Endothelial cell of umbilical vein (primary cell): ENCODE measurements at regions not wholly inside any gene's neighbourhood (a gene's known extent, or its start where the extent isn't known, plus 50 kb on each side); places are given as distances from the start of the nearest gene placed in this dataset.

ENCODE experiments used
- CTCF ChIP-seq, 2 donors: IDR thresholded peaks; 1 replicate in 1 of 2; 2 replicates in 1 of 2; pipeline ENCODE4 v1.5.1; 2011; ENCODE audit warnings: low read length in 2 of 2, mild to moderate bottlenecking in 2 of 2, moderate library complexity in 2 of 2, control low read depth in 1 of 2, inconsistent platforms in 1 of 2, low read depth in 1 of 2; ENCODE audit not compliant: insufficient read depth in 1 of 2; ENCODE audit errors: extremely low read depth in 1 of 2
- EZH2 ChIP-seq: IDR thresholded peaks from 2 replicates; pipeline ENCODE4 v1.6.1; 2012; ENCODE audit warnings: borderline replicate concordance, low read depth, mild to moderate bottlenecking, moderate library complexity, low read length, inconsistent platforms; ENCODE audit not compliant: severe bottlenecking
- FOS ChIP-seq: IDR thresholded peaks from 2 replicates; pipeline ENCODE4 v1.6.1; 2011; ENCODE audit warnings: mild to moderate bottlenecking, low read length, moderate library complexity, borderline replicate concordance; ENCODE audit not compliant: insufficient read depth
- GATA2 ChIP-seq: IDR thresholded peaks from 2 replicates; pipeline ENCODE4 v1.7.0; 2011; ENCODE audit warnings: low read depth, mild to moderate bottlenecking, moderate library complexity, mixed read lengths, low read length; ENCODE audit not compliant: insufficient read length, insufficient read depth
- JUN ChIP-seq: IDR thresholded peaks from 2 replicates; pipeline ENCODE4 v1.6.1; 2011; ENCODE audit warnings: borderline replicate concordance, low read depth; ENCODE audit not compliant: insufficient read length, insufficient read depth
- MYC ChIP-seq: IDR thresholded peaks from one replicate; pipeline ENCODE4 v1.6.1; 2011; ENCODE audit warnings: mild to moderate bottlenecking, low read depth, low read length
- POLR2A ChIP-seq: IDR thresholded peaks from 2 replicates; pipeline ENCODE4 v1.6.1; 2012; ENCODE audit warnings: low read depth, mild to moderate bottlenecking, control low read depth, low read length
- POLR2AphosphoS5 ChIP-seq: IDR thresholded peaks from 2 replicates; pipeline ENCODE4 v1.6.1; 2012; ENCODE audit warnings: low read depth, mild to moderate bottlenecking, control low read depth, low read length, moderate library complexity; ENCODE audit not compliant: insufficient read depth
- TF ChIP-seq, protein P1 (sequence below): IDR thresholded peaks from 2 replicates; pipeline ENCODE4 v1.6.1; 2011; ENCODE audit not compliant: insufficient read depth, insufficient read length

DNA sequence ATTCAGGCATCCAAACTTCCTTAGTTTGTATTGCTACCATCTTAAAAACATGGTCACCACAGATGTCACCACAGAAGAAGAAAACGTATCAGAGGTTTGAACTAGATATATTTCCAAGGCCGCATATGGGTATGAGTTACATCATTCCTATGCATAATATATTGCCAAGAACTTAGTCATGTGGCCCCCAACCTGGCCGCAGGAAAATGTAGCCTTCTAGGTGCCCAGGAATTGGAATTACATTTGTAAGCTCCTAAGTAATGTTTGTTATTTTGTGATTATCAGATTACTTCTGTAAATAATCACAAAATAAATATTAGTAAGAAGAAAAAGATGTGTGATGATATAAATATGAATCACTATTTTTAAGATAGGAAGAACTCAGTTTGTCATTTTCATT lies 351.4 kb downstream of the ISL1 start:
- TF ChIP-seq POLR2AphosphoS5 (no peak), CTCF (IDR thresholded peaks at IDR 0.05; ENCODE audit: extremely low read depth in 1 of 2, insufficient read depth in 1 of 2, low read depth in 1 of 2, low read length in 2 of 2) (no peak), POLR2A (no peak), MYC (no peak), EZH2 (no peak), FOS (no peak), JUN (no peak), GATA2 (no peak)
- TF ChIP-seq, protein P1, sequence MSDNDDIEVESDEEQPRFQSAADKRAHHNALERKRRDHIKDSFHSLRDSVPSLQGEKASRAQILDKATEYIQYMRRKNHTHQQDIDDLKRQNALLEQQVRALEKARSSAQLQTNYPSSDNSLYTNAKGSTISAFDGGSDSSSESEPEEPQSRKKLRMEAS, result no peak
